ENCODE measurements at regions not wholly inside any gene's neighbourhood (a gene's known extent, or its start where the extent isn't known, plus 50 kb on each side); places are given as distances from the start of the nearest gene placed in this dataset.

DNA sequence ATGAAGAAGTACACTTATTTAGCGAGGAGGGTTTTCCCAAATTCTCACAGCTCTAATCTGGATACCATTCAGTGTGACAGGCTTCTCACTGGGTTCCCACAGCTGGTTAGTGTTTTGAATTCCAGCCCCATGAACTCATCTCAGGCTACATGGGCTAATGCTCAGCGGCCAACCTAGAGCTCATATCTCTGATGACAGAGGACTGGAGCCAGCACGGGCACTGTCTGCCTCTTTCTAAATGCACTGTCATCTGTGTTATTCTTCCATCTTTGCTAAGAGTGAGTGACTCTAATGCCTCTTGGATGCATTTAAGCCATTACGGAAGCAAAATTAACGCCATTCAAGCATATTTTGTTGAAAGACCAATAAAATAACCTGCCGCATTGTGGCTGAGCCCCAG is 308.9 kb upstream of the JAG1 start (continued):
- TF ChIP-seq YY1 (IDR thresholded peaks at IDR 0.05; ENCODE audit: low read depth), result no peak
- TF ChIP-seq RXRA (IDR thresholded peaks at IDR 0.05; ENCODE audit: borderline replicate concordance, low read depth), result no peak
- TF ChIP-seq, protein P1, sequence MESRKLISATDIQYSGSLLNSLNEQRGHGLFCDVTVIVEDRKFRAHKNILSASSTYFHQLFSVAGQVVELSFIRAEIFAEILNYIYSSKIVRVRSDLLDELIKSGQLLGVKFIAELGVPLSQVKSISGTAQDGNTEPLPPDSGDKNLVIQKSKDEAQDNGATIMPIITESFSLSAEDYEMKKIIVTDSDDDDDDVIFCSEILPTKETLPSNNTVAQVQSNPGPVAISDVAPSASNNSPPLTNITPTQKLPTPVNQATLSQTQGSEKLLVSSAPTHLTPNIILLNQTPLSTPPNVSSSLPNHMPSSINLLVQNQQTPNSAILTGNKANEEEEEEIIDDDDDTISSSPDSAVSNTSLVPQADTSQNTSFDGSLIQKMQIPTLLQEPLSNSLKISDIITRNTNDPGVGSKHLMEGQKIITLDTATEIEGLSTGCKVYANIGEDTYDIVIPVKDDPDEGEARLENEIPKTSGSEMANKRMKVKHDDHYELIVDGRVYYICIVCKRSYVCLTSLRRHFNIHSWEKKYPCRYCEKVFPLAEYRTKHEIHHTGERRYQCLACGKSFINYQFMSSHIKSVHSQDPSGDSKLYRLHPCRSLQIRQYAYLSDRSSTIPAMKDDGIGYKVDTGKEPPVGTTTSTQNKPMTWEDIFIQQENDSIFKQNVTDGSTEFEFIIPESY (IDR thresholded peaks at IDR 0.05; ENCODE audit: borderline replicate concordance, low read depth), result no peak
- TF ChIP-seq, protein P2, sequence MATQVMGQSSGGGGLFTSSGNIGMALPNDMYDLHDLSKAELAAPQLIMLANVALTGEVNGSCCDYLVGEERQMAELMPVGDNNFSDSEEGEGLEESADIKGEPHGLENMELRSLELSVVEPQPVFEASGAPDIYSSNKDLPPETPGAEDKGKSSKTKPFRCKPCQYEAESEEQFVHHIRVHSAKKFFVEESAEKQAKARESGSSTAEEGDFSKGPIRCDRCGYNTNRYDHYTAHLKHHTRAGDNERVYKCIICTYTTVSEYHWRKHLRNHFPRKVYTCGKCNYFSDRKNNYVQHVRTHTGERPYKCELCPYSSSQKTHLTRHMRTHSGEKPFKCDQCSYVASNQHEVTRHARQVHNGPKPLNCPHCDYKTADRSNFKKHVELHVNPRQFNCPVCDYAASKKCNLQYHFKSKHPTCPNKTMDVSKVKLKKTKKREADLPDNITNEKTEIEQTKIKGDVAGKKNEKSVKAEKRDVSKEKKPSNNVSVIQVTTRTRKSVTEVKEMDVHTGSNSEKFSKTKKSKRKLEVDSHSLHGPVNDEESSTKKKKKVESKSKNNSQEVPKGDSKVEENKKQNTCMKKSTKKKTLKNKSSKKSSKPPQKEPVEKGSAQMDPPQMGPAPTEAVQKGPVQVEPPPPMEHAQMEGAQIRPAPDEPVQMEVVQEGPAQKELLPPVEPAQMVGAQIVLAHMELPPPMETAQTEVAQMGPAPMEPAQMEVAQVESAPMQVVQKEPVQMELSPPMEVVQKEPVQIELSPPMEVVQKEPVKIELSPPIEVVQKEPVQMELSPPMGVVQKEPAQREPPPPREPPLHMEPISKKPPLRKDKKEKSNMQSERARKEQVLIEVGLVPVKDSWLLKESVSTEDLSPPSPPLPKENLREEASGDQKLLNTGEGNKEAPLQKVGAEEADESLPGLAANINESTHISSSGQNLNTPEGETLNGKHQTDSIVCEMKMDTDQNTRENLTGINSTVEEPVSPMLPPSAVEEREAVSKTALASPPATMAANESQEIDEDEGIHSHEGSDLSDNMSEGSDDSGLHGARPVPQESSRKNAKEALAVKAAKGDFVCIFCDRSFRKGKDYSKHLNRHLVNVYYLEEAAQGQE (IDR thresholded peaks at IDR 0.05; ENCODE audit: low read depth, low read length), result no peak
- 0 out of 4 replicates have a peak, but pooled peaks of 1 of the 2 experiments have one; percentile 39 for TF ChIP-seq EP300 (IDR thresholded peaks at IDR 0.05; ENCODE audit: borderline replicate concordance in 1 of 2, low read depth in 1 of 2, low read length in 1 of 2)
- TF ChIP-seq, protein P3, sequence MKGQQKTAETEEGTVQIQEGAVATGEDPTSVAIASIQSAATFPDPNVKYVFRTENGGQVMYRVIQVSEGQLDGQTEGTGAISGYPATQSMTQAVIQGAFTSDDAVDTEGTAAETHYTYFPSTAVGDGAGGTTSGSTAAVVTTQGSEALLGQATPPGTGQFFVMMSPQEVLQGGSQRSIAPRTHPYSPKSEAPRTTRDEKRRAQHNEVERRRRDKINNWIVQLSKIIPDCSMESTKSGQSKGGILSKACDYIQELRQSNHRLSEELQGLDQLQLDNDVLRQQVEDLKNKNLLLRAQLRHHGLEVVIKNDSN (IDR thresholded peaks at IDR 0.05; ENCODE audit: borderline replicate concordance, low read depth), result no peak
- TF ChIP-seq TEAD4 (IDR thresholded peaks at IDR 0.05; ENCODE audit: borderline replicate concordance, insufficient read depth), result peak; percentile 38; the same call in 1 of the 2 replicates
- TF ChIP-seq, protein P4, sequence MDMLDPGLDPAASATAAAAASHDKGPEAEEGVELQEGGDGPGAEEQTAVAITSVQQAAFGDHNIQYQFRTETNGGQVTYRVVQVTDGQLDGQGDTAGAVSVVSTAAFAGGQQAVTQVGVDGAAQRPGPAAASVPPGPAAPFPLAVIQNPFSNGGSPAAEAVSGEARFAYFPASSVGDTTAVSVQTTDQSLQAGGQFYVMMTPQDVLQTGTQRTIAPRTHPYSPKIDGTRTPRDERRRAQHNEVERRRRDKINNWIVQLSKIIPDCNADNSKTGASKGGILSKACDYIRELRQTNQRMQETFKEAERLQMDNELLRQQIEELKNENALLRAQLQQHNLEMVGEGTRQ (IDR thresholded peaks at IDR 0.05; ENCODE audit: borderline replicate concordance, low read depth, low read length), result no peak
- no peak for TF ChIP-seq NRF1 (IDR thresholded peaks at IDR 0.05; ENCODE audit: low read depth, low read length)
- TF ChIP-seq NFIC (IDR thresholded peaks at IDR 0.05; ENCODE audit: borderline replicate concordance), result 0 out of 2 replicates have a peak, but pooled peaks have one; percentile 6
- no peak for TF ChIP-seq RAD21 (IDR thresholded peaks at IDR 0.05; ENCODE audit: low read length)

DNA sequence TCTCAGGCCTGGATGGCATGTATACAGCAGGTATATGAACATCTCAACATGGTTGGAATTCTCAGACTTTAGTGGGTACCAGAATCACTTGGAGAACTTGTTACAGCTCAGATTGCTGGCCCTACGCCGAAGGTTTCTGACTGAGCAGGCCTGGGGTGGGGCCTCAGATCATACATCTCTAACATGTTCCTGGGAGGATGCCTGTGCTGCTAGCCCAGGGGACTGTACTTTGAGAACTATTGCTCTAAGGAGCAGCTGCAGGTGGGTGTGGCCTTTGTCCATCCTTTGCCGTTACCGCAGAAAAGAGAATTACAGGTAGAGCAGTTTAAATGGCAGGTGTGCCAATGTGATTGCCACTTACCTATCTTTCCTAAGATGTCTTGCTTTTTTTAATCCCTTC is 310.5 kb upstream of the JAG1 start:
- Histone ChIP-seq H3K79me2 (ENCODE audit: insufficient read depth) (no peaks in the 10 kb centered on the region), H2AFZ (ENCODE audit: low read depth) (no peak overlapping the region), H3K9ac (no peak overlapping the region), H3F3A (replicated peaks; ENCODE audit: insufficient read depth) (peaks cover 17% of the 10 kb centered on the region), H4K20me1 (ENCODE audit: insufficient read depth) (no peaks in the 10 kb centered on the region), H3K4me2 (no peak overlapping the region), H3K36me3 (replicated peaks in 1 of 2; ENCODE audit: control insufficient read depth in 1 of 2, insufficient read depth in 2 of 2, low read length in 1 of 2) (no peaks in the 10 kb centered on the region), H3K27me3 (ENCODE audit: insufficient read depth) (no peaks in the 10 kb centered on the region), H3K27ac (ENCODE audit: low read depth in 2 of 2, low read length in 1 of 2) (peak overlapping the region in 1 of 2 experiments; percentile 80; a peak in 1 of 4 replicates), H3K9me2 (no peaks in the 10 kb centered on the region), H3K4me3 (ENCODE audit: low read depth in 2 of 2, low read length in 1 of 2) (no peak overlapping the region), H3K9me3 (no peaks in the 10 kb centered on the region), H3K4me1 (ENCODE audit: control insufficient read depth in 1 of 2, insufficient read depth in 2 of 2, low read depth in 1 of 2, low read length in 1 of 2) (peaks cover 0 to 12% of the 10 kb centered on the region in 2 experiments; a peak in 2 of 4 replicates)
- no peak for DNase-seq
- WGBS (ENCODE audit: low lambda C conversion rate), result 97% methylated on average over 4 of the region's 4 CpGs
- TF ChIP-seq, protein P5, sequence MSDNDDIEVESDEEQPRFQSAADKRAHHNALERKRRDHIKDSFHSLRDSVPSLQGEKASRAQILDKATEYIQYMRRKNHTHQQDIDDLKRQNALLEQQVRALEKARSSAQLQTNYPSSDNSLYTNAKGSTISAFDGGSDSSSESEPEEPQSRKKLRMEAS (IDR thresholded peaks at IDR 0.05; ENCODE audit: low read depth), result no peak
- TF ChIP-seq NFIC (IDR thresholded peaks at IDR 0.05; ENCODE audit: borderline replicate concordance) (no peak), GATA2 (CRISPR knock-in tag; IDR thresholded peaks at IDR 0.05) (no peak), SIN3A (IDR thresholded peaks at IDR 0.05; ENCODE audit: borderline replicate concordance, low read depth, low read length) (no peak), GABPA (IDR thresholded peaks at IDR 0.05; ENCODE audit: low read depth) (no peak), MEF2A (IDR thresholded peaks at IDR 0.05; ENCODE audit: borderline replicate concordance, low read depth) (no peak), RFX5 (IDR thresholded peaks at IDR 0.05; ENCODE audit: low read length) (no peak), YY1 (IDR thresholded peaks at IDR 0.05; ENCODE audit: low read depth) (no peak), SMC3 (IDR thresholded peaks at IDR 0.05; ENCODE audit: low read depth, low read length) (no peak), EP300 (IDR thresholded peaks at IDR 0.05; ENCODE audit: borderline replicate concordance in 1 of 2, low read depth in 1 of 2, low read length in 1 of 2) (no peak), FOXJ3 (CRISPR knock-in tag; IDR thresholded peaks at IDR 0.05) (no peak), MXI1 (IDR thresholded peaks at IDR 0.05; ENCODE audit: low read depth, low read length) (no peak)
- TF ChIP-seq, protein P6, sequence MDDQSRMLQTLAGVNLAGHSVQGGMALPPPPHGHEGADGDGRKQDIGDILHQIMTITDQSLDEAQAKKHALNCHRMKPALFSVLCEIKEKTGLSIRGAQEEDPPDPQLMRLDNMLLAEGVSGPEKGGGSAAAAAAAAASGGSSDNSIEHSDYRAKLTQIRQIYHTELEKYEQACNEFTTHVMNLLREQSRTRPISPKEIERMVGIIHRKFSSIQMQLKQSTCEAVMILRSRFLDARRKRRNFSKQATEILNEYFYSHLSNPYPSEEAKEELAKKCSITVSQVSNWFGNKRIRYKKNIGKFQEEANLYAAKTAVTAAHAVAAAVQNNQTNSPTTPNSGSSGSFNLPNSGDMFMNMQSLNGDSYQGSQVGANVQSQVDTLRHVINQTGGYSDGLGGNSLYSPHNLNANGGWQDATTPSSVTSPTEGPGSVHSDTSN (IDR thresholded peaks at IDR 0.05), result no peak
- TF ChIP-seq, protein P7, sequence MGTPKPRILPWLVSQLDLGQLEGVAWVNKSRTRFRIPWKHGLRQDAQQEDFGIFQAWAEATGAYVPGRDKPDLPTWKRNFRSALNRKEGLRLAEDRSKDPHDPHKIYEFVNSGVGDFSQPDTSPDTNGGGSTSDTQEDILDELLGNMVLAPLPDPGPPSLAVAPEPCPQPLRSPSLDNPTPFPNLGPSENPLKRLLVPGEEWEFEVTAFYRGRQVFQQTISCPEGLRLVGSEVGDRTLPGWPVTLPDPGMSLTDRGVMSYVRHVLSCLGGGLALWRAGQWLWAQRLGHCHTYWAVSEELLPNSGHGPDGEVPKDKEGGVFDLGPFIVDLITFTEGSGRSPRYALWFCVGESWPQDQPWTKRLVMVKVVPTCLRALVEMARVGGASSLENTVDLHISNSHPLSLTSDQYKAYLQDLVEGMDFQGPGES (IDR thresholded peaks at IDR 0.05; ENCODE audit: low read depth, low read length), result no peak
- ChIA-PET POLR2A (no interaction called here), CTCF (interaction anchor here (1.4 kb wide), 1 partner anchor 16 kb away, joined by 3 read pairs; no protein-coding TSS in a partner anchor)
